Hepatocyte (in vitro differentiated cells): ENCODE measurements at regions not wholly inside any gene's neighbourhood (a gene's known extent, or its start where the extent isn't known, plus 50 kb on each side); places are given as distances from the start of the nearest gene placed in this dataset.
"Not testable (repeated sequence)": the region's sequence is repeated elsewhere in the genome, so short reads cannot be mapped to it uniquely, and the experiment has no call there.

Experiments used
- DNase-seq: peaks from one replicate; pipeline ENCODE4 v3.0.0-alpha.2; 2016; ENCODE audit warnings: low spot score
- H2AFZ ChIP-seq: fragments of 200-600 bp; sonication (generic); 2 replicates; pipeline ENCODE4 v1.6.0; 2016; ENCODE audit warnings: antibody characterized with exemption, mild to moderate bottlenecking
- H3K27ac ChIP-seq: fragments of 200-600 bp; sonication (generic); 2 replicates; pipeline ENCODE4 v1.5.1; 2016; ENCODE audit warnings: mild to moderate bottlenecking
- H3K27me3 ChIP-seq: fragments of 200-600 bp; sonication (generic); 2 replicates; pipeline ENCODE4 v1.6.1; 2016
- H3K36me3 ChIP-seq: fragments of 200-600 bp; sonication (generic); replicated peaks from 2 replicates; pipeline ENCODE4 v1.5.1; 2016; ENCODE audit warnings: low read depth; ENCODE audit not compliant: insufficient read depth
- H3K4me1 ChIP-seq: fragments of 200-600 bp; sonication (generic); 2 replicates; pipeline ENCODE4 v1.5.1; 2016; ENCODE audit warnings: mild to moderate bottlenecking, moderate library complexity; ENCODE audit not compliant: insufficient read depth
- H3K4me2 ChIP-seq: fragments of 200-600 bp; sonication (generic); 2 replicates; pipeline ENCODE4 v1.6.0; 2016
- H3K4me3 ChIP-seq: fragments of 200-600 bp; sonication (generic); 2 replicates; pipeline ENCODE4 v1.5.1; 2016; ENCODE audit warnings: mild to moderate bottlenecking
- H3K79me2 ChIP-seq: fragments of 200-600 bp; sonication (generic); 2 replicates; pipeline ENCODE4 v1.6.0; 2017; ENCODE audit warnings: mild to moderate bottlenecking
- H3K9me2 ChIP-seq: fragments of 200-600 bp; sonication (generic); replicated peaks from 2 replicates; pipeline ENCODE4 v1.6.0; 2017; ENCODE audit warnings: mild to moderate bottlenecking; ENCODE audit not compliant: insufficient read depth
- H3K9me3 ChIP-seq: fragments of 200-600 bp; sonication (generic); 2 replicates; pipeline ENCODE4 v1.5.1; 2016; ENCODE audit warnings: low read depth, mild to moderate bottlenecking
- H4K20me1 ChIP-seq: fragments of 200-600 bp; sonication (generic); 2 replicates; pipeline ENCODE4 v1.6.0; 2016; ENCODE audit warnings: mild to moderate bottlenecking; ENCODE audit not compliant: insufficient read depth, poor library complexity, severe bottlenecking
- CTCF ChIP-seq: fragments of 200-600 bp; sonication (generic); IDR thresholded peaks from 2 replicates; pipeline ENCODE4 v1.5.1; 2016; ENCODE audit warnings: antibody characterized with exemption, mild to moderate bottlenecking; ENCODE audit not compliant: poor library complexity
- EZH2 ChIP-seq: fragments of 200-600 bp; sonication (generic); IDR thresholded peaks from 2 replicates; pipeline ENCODE4 v1.6.1; 2016; ENCODE audit warnings: antibody characterized with exemption, mild to moderate bottlenecking, borderline replicate concordance
- EZH2phosphoT487 ChIP-seq: fragments of 200-600 bp; sonication (generic); IDR thresholded peaks from one replicate; pipeline ENCODE4 v1.6.1; 2018; ENCODE audit warnings: antibody characterized with exemption, mild to moderate bottlenecking, low read depth, moderate library complexity; ENCODE audit not compliant: unreplicated experiment, severe bottlenecking
- WGBS: methylation state at CpG from one replicate; pipeline ENCODE4 v1.1.6; 2016; ENCODE audit warnings: low lambda C conversion rate; ENCODE audit errors: missing lambda C conversion rate; 5-methylcytosine and 5-hydroxymethylcytosine counted together

DNA sequence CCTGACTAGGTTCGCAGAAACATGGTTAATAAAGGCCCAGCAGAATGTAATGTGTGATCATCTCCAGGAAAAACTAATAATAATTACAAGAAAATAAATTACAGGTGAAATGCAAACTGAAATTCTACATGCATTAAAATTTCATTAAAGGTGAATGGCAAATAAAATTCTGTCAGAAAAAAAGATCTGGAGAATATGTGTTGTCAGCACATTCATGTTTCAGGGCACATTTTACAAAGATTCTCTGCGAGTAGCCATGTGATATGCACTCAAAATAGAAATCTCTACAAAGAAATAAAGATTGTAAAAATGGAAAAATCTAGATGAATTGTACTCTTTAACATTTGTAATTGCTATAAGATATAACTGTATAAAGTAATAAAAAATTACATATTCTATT, 765.2 kb downstream of the TMEM121 start:
- WGBS: 32% methylated on average over 2 of the region's 2 CpGs
- Histone ChIP-seq H3K79me2 (no peaks in the 10 kb centered on the region), H3K4me3 (no peak overlapping the region)

DNA sequence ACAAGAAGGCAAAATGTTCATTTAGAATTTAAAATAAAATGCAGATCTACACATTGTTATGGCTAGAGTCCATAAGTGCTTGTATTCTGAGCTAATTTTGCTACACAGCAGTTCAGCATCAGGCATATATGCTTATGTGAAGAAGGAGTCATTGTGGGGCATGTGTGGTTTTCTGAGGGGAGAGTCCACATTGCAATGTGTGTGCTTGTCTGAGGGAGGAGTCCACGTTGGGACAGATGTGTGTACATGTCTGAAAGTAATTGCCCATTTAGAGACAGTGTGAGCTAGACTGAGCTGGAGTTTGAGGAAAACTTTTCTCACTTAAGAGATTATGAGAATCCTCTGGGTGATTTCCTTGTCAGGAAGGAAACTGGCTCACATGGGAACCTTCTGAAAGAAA, 767.9 kb downstream of the TMEM121 start:
- TF ChIP-seq CTCF: no peak
- no peak for TF ChIP-seq EZH2
- no peak for TF ChIP-seq EZH2phosphoT487
- no peaks in the 10 kb centered on the region for H4K20me1 ChIP-seq
- H3K27me3 ChIP-seq: no peaks in the 10 kb centered on the region
- no peaks in the 10 kb centered on the region for H3K4me1 ChIP-seq
- no peak overlapping the region for H3K4me3 ChIP-seq
- peaks cover 7% of the 10 kb centered on the region for H3K9me3 ChIP-seq
- H3K9me2 ChIP-seq: no peaks in the 10 kb centered on the region
- H3K79me2 ChIP-seq: no peaks in the 10 kb centered on the region
- no peaks in the 10 kb centered on the region for H3K36me3 ChIP-seq
- H2AFZ ChIP-seq: no peak overlapping the region
- H3K4me2 ChIP-seq: no peak overlapping the region
- DNase-seq: no peak
- WGBS: 12% methylated on average over 1 of the region's 1 CpG
- no peak overlapping the region for H3K27ac ChIP-seq

More for the DNA sequence above, 765.2 kb downstream of the TMEM121 start:
- TF ChIP-seq EZH2phosphoT487 (no peak), EZH2 (no peak), CTCF (no peak)
- Histone ChIP-seq H4K20me1 (no peaks in the 10 kb centered on the region), H3K27me3 (no peaks in the 10 kb centered on the region), H3K4me1 (no peaks in the 10 kb centered on the region), H3K27ac (no peak overlapping the region), H3K4me2 (no peak overlapping the region), H3K9me2 (no peaks in the 10 kb centered on the region), H3K36me3 (no peaks in the 10 kb centered on the region), H2AFZ (no peak overlapping the region), H3K9me3 (no peaks in the 10 kb centered on the region)
- DNase-seq: no peak

GRCh38 chr14:106300951-106301510, 774.6 kb downstream of the TMEM121 start:
- not testable (repeated sequence) for DNase-seq, H3K9me3 ChIP-seq, H3K27me3 ChIP-seq, H3K36me3 ChIP-seq, H4K20me1 ChIP-seq, H3K4me3 ChIP-seq, H3K4me1 ChIP-seq, H3K9me2 ChIP-seq, H2AFZ ChIP-seq, H3K79me2 ChIP-seq, H3K27ac ChIP-seq, H3K4me2 ChIP-seq
- 76% methylated on average over 2 of the region's 2 CpGs for WGBS

- H2AFZ ChIP-seq, H3K27me3 ChIP-seq, H3K9me2 ChIP-seq, DNase-seq, H4K20me1 ChIP-seq, H3K4me2 ChIP-seq, H3K9me3 ChIP-seq, H3K36me3 ChIP-seq, H3K79me2 ChIP-seq, H3K27ac ChIP-seq, H3K4me3 ChIP-seq, H3K4me1 ChIP-seq: not testable (repeated sequence)
- WGBS: 82% methylated on average over 4 of the region's 4 CpGs
Observed at GRCh38 chr14:106301609-106302008, 775.2 kb downstream of the TMEM121 start.
